IMR-90 (cell line): ENCODE measurements at regions not wholly inside any gene's neighbourhood (a gene's known extent, or its start where the extent isn't known, plus 50 kb on each side); places are given as distances from the start of the nearest gene placed in this dataset.

Experiments
- ATAC-seq: fragments of 200-7000 bp; cut with Tn5 transposase; 2 replicates; pipeline ENCODE4 v1.9.1; 2020; ENCODE audit warnings: low read depth, mild to moderate bottlenecking, moderate library complexity
- BruUV-seq: library from RNA; stranded (reverse); fragments of 400-500 nt; replicated peaks from 2 replicates; lab custom pipeline; 2021; lab: Mats Ljungman, UMichigan
- CTCF ChIA-PET: fragments of 300-600 bp; formaldehyde crosslinking; extraction: SDS; loops from one replicate; lab custom pipeline; 2021; ENCODE audit warnings: antibody characterized with exemption; lab: Yijun Ruan, JAX
- POLR2A ChIA-PET: fragments of 300-600 bp; sonication (Branson Sonifier 250); formaldehyde crosslinking; loops from one replicate; lab custom pipeline; 2022; ENCODE audit warnings: antibody characterized with exemption; ENCODE audit not compliant: unreplicated experiment; lab: Charles Lee
- DNase-seq: peaks from one replicate; pipeline ENCODE4 v3.0.0; 2013
- H2AFZ ChIP-seq: replicated peaks from 2 replicates; pipeline ENCODE3; 2013; ENCODE audit warnings: low read length, mild to moderate bottlenecking; ENCODE audit not compliant: poor library complexity
- H2AK5ac ChIP-seq: 2 replicates; pipeline ENCODE4 v1.6.1; 2013; ENCODE audit warnings: low read depth, low read length, inconsistent platforms
- H2AK9ac ChIP-seq: replicated peaks from 2 replicates; pipeline ENCODE3; 2013; ENCODE audit warnings: mild to moderate bottlenecking, low read depth, low read length, moderate library complexity; ENCODE audit not compliant: poor library complexity
- H2BK120ac ChIP-seq: 2 replicates; pipeline ENCODE4 v1.6.1; 2013; ENCODE audit warnings: low read depth, low read length, inconsistent platforms
- H2BK15ac ChIP-seq: 3 replicates; pipeline ENCODE4 v1.6.1; 2013; ENCODE audit warnings: low read depth, low read length, inconsistent platforms
- H2BK20ac ChIP-seq: 2 replicates; pipeline ENCODE4 v1.6.1; 2013; ENCODE audit warnings: low read depth, mild to moderate bottlenecking, inconsistent platforms, low read length, moderate library complexity
- H2BK5ac ChIP-seq: 2 replicates; pipeline ENCODE4 v1.6.1; 2013; ENCODE audit warnings: mild to moderate bottlenecking, low read depth, low read length, inconsistent platforms; ENCODE audit not compliant: poor library complexity, severe bottlenecking
- H3K14ac ChIP-seq: replicated peaks from 2 replicates; pipeline ENCODE4 v1.6.1; 2013; ENCODE audit warnings: low read depth, low read length, inconsistent platforms
- H3K18ac ChIP-seq: 2 replicates; pipeline ENCODE4 v1.6.1; 2013; ENCODE audit warnings: low read depth, low read length, control low read depth
- H3K23ac ChIP-seq: 2 replicates; pipeline ENCODE4 v1.6.1; 2013; ENCODE audit warnings: low read depth, low read length, inconsistent platforms
- H3K27ac ChIP-seq: 2 replicates; pipeline ENCODE4 v1.5.1; 2013; ENCODE audit warnings: mild to moderate bottlenecking, control low read depth, low read length; ENCODE audit not compliant: insufficient read depth
- H3K27me3 ChIP-seq: 2 replicates; pipeline ENCODE4 v1.6.1; 2013; ENCODE audit warnings: low read length; ENCODE audit not compliant: control insufficient read depth, insufficient read depth
- H3K36me3 ChIP-seq: 2 replicates; pipeline ENCODE4 v1.6.1; 2013; ENCODE audit warnings: low read length, mixed read lengths; ENCODE audit not compliant: control insufficient read depth, insufficient read depth
- H3K4ac ChIP-seq: 2 replicates; pipeline ENCODE4 v1.6.1; 2013; ENCODE audit warnings: low read depth, low read length, inconsistent platforms
- H3K4me1 ChIP-seq: 2 replicates; pipeline ENCODE4 v1.6.1; 2013; ENCODE audit warnings: low read length, mixed read lengths; ENCODE audit not compliant: control insufficient read depth, insufficient read depth
- H3K4me2 ChIP-seq: 2 replicates; pipeline ENCODE4 v1.6.1; 2013; ENCODE audit warnings: low read depth, mild to moderate bottlenecking, control low read depth, low read length, moderate library complexity
- H3K4me3 ChIP-seq: 2 replicates; pipeline ENCODE4 v1.5.1; 2013; ENCODE audit warnings: low read depth, mild to moderate bottlenecking, control low read depth, low read length, moderate library complexity; ENCODE audit not compliant: insufficient read depth
- H3K56ac ChIP-seq: 2 replicates; pipeline ENCODE4 v1.6.1; 2013; ENCODE audit warnings: low read length, inconsistent platforms; ENCODE audit not compliant: insufficient read depth; ENCODE audit errors: extremely low read depth
- H3K79me1 ChIP-seq, 2 experiments: 2 replicates each; pipeline ENCODE4 v1.6.1; 2013; ENCODE audit warnings: low read length in 2 of 2, inconsistent platforms in 1 of 2, low read depth in 1 of 2
- H3K9ac ChIP-seq: 2 replicates; pipeline ENCODE4 v1.6.1; 2013; ENCODE audit warnings: low read depth, low read length, control low read depth
- H3K9me1 ChIP-seq: 2 replicates; pipeline ENCODE4 v1.6.1; 2013; ENCODE audit warnings: low read length, inconsistent platforms; ENCODE audit not compliant: insufficient read depth
- H3K9me3 ChIP-seq: 2 replicates; pipeline ENCODE4 v1.6.1; 2013; ENCODE audit warnings: low read length; ENCODE audit not compliant: control insufficient read depth, insufficient read depth
- H4K20me1 ChIP-seq: 2 replicates; pipeline ENCODE4 v1.6.1; 2013; ENCODE audit warnings: low read length, inconsistent platforms; ENCODE audit not compliant: insufficient read depth
- H4K5ac ChIP-seq: 2 replicates; pipeline ENCODE4 v1.6.1; 2013; ENCODE audit warnings: mild to moderate bottlenecking, low read depth, low read length, control low read depth
- H4K8ac ChIP-seq, 2 experiments: 2 replicates each; pipeline ENCODE4 v1.6.1; 2013; ENCODE audit warnings: low read depth in 2 of 2, low read length in 2 of 2, control low read depth in 1 of 2, inconsistent platforms in 1 of 2
- H4K91ac ChIP-seq: 2 replicates; pipeline ENCODE4 v1.6.1; 2013; ENCODE audit warnings: low read depth, low read length, inconsistent platforms; ENCODE audit not compliant: insufficient read depth
- MXI1 ChIP-seq: IDR thresholded peaks from 2 replicates; pipeline ENCODE4 v1.6.1; 2012; ENCODE audit warnings: low read depth, mild to moderate bottlenecking, low read length, moderate library complexity, borderline replicate concordance
- RAD21 ChIP-seq: IDR thresholded peaks from 2 replicates; pipeline ENCODE4 v1.6.1; 2012; ENCODE audit warnings: low read length, improper control_type of control experiment
- WGBS, 2 experiments: methylation state at CpG; one replicate each; pipeline versions ENCODE4 v1.1.5 to v1.1.7; 2013; ENCODE audit warnings: missing lambda C conversion rate in 2 of 2; ENCODE audit not compliant: insufficient read length in 1 of 2; ENCODE audit errors: extremely low coverage in 2 of 2; 5-methylcytosine and 5-hydroxymethylcytosine counted together
- dilution Hi-C: fragments of 300-500 bp; cut with HindIII; formaldehyde crosslinking; loops from one replicate; pipeline ENCODE4 v1.14.3; 2018; ENCODE audit warnings: low sequenced_read_pairs; ENCODE audit not compliant: unreplicated experiment
- in situ Hi-C: fragments of 300-500 bp; cut with MboI; formaldehyde crosslinking; loops from 3 replicates; pipeline ENCODE4 v1.14.3; 2019; ENCODE audit warnings: low sequenced_read_pairs, inconsistent platforms, mixed read lengths
- intact Hi-C: fragments of 100-400 bp; cut with micrococcal nuclease; formaldehyde crosslinking; loops from 2 replicates; pipeline ENCODE4 v1.10.0; 2022

DNA sequence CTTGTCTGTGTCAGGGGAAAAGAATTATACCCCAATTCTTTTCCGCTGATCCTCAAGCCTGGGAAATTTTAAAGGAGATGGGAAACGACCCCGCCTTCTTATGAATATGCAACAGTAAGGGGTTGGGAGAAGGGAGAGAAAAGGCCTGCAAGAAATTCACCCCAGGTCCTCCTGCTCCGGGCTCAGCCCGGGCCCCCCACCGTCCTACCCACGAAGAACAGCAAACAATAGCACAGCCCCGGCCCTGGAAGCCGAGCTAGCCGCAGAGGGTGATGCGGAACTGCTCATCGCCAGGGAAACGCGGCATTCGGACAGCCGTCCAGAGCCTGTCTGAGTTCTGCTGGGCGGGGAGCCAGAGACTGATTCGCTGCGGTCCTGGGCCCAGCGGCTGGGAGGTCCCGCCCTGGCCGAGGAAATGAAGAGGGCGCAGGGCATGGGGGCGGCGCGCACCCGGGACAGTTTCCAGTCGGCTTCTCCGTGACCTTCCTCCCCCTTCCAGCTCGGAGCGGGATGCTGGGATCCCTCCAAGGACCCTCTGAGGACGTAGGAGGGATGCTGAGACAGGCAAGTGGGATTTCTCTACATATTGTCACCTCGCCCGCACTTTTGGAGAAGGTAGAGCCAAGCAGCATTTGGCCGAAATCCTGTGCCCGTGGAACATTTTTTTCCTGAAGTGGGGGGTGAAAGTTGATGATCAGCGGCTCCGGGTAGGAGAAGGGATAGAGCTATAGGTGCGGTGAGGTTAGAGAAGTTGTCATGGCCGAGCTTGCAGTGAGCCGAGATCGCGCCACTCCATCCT lies 82.3 kb upstream of the C1QTNF9B start:
- Histone ChIP-seq H3K4me1 (no peaks in the 10 kb centered on the region), H3K79me1 (no peaks in the 10 kb centered on the region)
- intact Hi-C loops = no loop called here

More for the DNA sequence above, 82.3 kb upstream of the C1QTNF9B start:
- 0% methylated on average over 29 of the region's 43 CpGs; no CpG with 5 or more reads in 1 of the 2 experiments for WGBS, 2 experiments
- Histone ChIP-seq H3K27ac (peak overlapping the region; percentile 27), H3K9me3 (no peaks in the 10 kb centered on the region), H3K4ac (peak overlapping the region; percentile 57), H3K9me1 (no peaks in the 10 kb centered on the region), H3K4me2 (peak overlapping the region; percentile 96), H2BK15ac (peak overlapping the region; percentile 42; the same call in 1 of the 3 replicates), H2AK5ac (no peak overlapping the region), H3K56ac (0 out of 2 replicates have a peak overlapping the region, but pooled peaks have one; percentile 13), H3K23ac (peak overlapping the region; percentile 45; the same call in 1 of the 2 replicates), H3K18ac (no peak overlapping the region), H3K36me3 (no peaks in the 10 kb centered on the region), H3K14ac (peak overlapping the region; percentile 47; the same call in 1 of the 2 replicates), H2AFZ (peak overlapping the region; percentile 98), H3K9ac (peak overlapping the region; percentile 58), H2AK9ac (peak overlapping the region; percentile 77), H2BK120ac (peak overlapping the region; percentile 66), H4K91ac (no peak overlapping the region; the same call in 1 of the 2 replicates), H3K4me3 (peak overlapping the region; percentile 68), H4K5ac (no peak overlapping the region), H2BK5ac (peak overlapping the region; percentile 26), H4K8ac (peak overlapping the region in 1 of 2 experiments; percentile 59; a peak in 1 of 4 replicates), H4K20me1 (no peaks in the 10 kb centered on the region), H3K27me3 (no peaks in the 10 kb centered on the region), H2BK20ac (no peak overlapping the region)
- peak; percentile 94 for ATAC-seq
- BruUV-seq = no TSS peak
- peak; percentile 82 for DNase-seq
- in situ Hi-C loops = no loop called here
- CTCF ChIA-PET = interaction anchor here (1.3 kb wide), 1 partner anchor 19 kb away, joined by 6 read pairs; no protein-coding TSS in a partner anchor
- dilution Hi-C loops = no loop called here
- POLR2A ChIA-PET = no interaction called here
- TF ChIP-seq RAD21 = no peak
- TF ChIP-seq MXI1 = peak; percentile 42; the same call in 1 of the 2 replicates
